OCI-LY1 (cell line): ENCODE measurements at regions not wholly inside any gene's neighbourhood (a gene's known extent, or its start where the extent isn't known, plus 50 kb on each side); places are given as distances from the start of the nearest gene placed in this dataset.

Source experiments
- H2AFZ ChIP-seq: fragments of 200-600 bp; sonication (generic), shearing (Covaris generic); 2 replicates; pipeline ENCODE4 v1.6.0; 2014; ENCODE audit warnings: antibody characterized with exemption, mild to moderate bottlenecking, low read length
- H3F3A ChIP-seq: fragments of 200-600 bp; sonication (generic), shearing (Covaris generic); 2 replicates; pipeline ENCODE4 v1.6.0; 2014; ENCODE audit warnings: mild to moderate bottlenecking, antibody characterized with exemption, low read length, moderate library complexity; ENCODE audit not compliant: insufficient read depth
- H3K27ac ChIP-seq: fragments of 200-600 bp; sonication (generic); 2 replicates; pipeline ENCODE4 v1.5.1; 2014; ENCODE audit warnings: low read length, mixed run types, mild to moderate bottlenecking, low read depth; ENCODE audit not compliant: poor library complexity, severe bottlenecking
- H3K27me3 ChIP-seq: fragments of 200-600 bp; sonication (generic); 2 replicates; pipeline ENCODE4 v1.6.0; 2014; ENCODE audit warnings: antibody characterized with exemption, mild to moderate bottlenecking, low read length, moderate library complexity; ENCODE audit not compliant: insufficient read depth
- H3K36me3 ChIP-seq: fragments of 200-600 bp; sonication (generic); 2 replicates; pipeline ENCODE4 v1.6.1; 2014; ENCODE audit warnings: mild to moderate bottlenecking, antibody characterized with exemption, low read length, moderate library complexity, mixed read lengths; ENCODE audit not compliant: insufficient read depth
- H3K4me1 ChIP-seq: fragments of 200-600 bp; sonication (generic); 2 replicates; pipeline ENCODE4 v1.5.1; 2014; ENCODE audit warnings: mild to moderate bottlenecking, low read length, moderate library complexity; ENCODE audit not compliant: insufficient read depth, severe bottlenecking
- H3K4me2 ChIP-seq: fragments of 200-600 bp; sonication (generic), shearing (Covaris generic); 2 replicates; pipeline ENCODE4 v1.6.1; 2014; ENCODE audit warnings: low read length
- H3K4me3 ChIP-seq: fragments of 200-600 bp; sonication (generic); 2 replicates; pipeline ENCODE4 v1.5.1; 2014; ENCODE audit warnings: low read length, low read depth, mild to moderate bottlenecking, mixed read lengths; ENCODE audit not compliant: poor library complexity, severe bottlenecking
- H3K79me2 ChIP-seq: fragments of 200-600 bp; shearing (Covaris generic); 2 replicates; pipeline ENCODE4 v1.6.1; 2016; ENCODE audit warnings: mixed run types, low read length, mixed read lengths; ENCODE audit not compliant: insufficient read depth
- H3K9ac ChIP-seq: fragments of 200-600 bp; sonication (generic), shearing (Covaris generic); 2 replicates; pipeline ENCODE4 v1.6.1; 2014; ENCODE audit warnings: mild to moderate bottlenecking, low read length, mixed read lengths
- H3K9me2 ChIP-seq: fragments of 200-600 bp; sonication (generic), shearing (Covaris generic); 2 replicates; pipeline ENCODE4 v1.6.1; 2014; ENCODE audit warnings: low read depth, mild to moderate bottlenecking, low read length, mixed read lengths
- H3K9me3 ChIP-seq: fragments of 200-600 bp; shearing (Covaris generic); 2 replicates; pipeline ENCODE4 v1.6.1; 2014; ENCODE audit warnings: low read length, mixed read lengths
- H4K20me1 ChIP-seq: fragments of 200-600 bp; sonication (generic), shearing (Covaris generic); 2 replicates; pipeline ENCODE4 v1.6.0; 2016; ENCODE audit warnings: mild to moderate bottlenecking, low read length; ENCODE audit not compliant: insufficient read depth
- CTCF ChIP-seq: fragments of 200-600 bp; sonication (generic), shearing (Covaris generic); IDR thresholded peaks from 2 replicates; pipeline ENCODE4 v1.5.1; 2017; ENCODE audit warnings: mild to moderate bottlenecking, antibody characterized with exemption, low read length, moderate library complexity, mixed read lengths
- EZH2 ChIP-seq: fragments of 200-600 bp; sonication (generic), shearing (Covaris generic); IDR thresholded peaks from 2 replicates; pipeline ENCODE4 v1.8.0; 2017; ENCODE audit warnings: borderline replicate concordance, mixed run types, mild to moderate bottlenecking, antibody characterized with exemption, low read length, moderate library complexity, mixed read lengths

DNA sequence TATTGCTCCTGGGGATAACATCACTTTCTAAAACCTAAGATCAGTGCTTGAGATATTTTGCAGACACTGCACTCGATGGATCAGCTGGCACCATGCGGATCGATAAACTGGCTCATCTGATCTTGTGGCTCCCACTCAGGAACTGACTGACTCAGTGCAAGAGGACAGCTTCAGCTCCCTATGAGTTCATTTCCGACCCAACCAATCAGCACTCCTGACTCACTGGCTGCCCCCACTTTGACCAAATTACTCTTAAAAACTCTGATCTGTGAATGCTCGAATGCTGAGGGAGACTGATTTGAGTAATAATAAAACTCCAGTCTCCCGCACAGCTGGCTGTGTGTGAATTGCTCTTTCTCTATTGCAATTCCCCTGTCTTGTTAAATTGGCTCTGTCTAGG lies 110.1 kb downstream of the ANAPC4 start:
- Histone ChIP-seq H4K20me1 (no peaks in the 10 kb centered on the region), H3K36me3 (no peaks in the 10 kb centered on the region), H3K4me3 (no peak overlapping the region), H3K9ac (no peak overlapping the region), H3K79me2 (no peaks in the 10 kb centered on the region), H3K27ac (no peak overlapping the region), H3K9me3 (no peaks in the 10 kb centered on the region), H2AFZ (no peak overlapping the region), H3F3A (no peaks in the 10 kb centered on the region), H3K9me2 (no peaks in the 10 kb centered on the region), H3K27me3 (no peaks in the 10 kb centered on the region), H3K4me2 (no peak overlapping the region), H3K4me1 (no peaks in the 10 kb centered on the region)
- no peak for TF ChIP-seq CTCF
- TF ChIP-seq EZH2: no peak

- Histone ChIP-seq H3K9me2 (no peaks in the 10 kb centered on the region), H3K4me3 (no peak overlapping the region), H3K4me2 (no peak overlapping the region), H3K36me3 (no peaks in the 10 kb centered on the region), H3K9me3 (no peaks in the 10 kb centered on the region), H3F3A (no peaks in the 10 kb centered on the region), H3K27me3 (no peaks in the 10 kb centered on the region), H2AFZ (no peak overlapping the region), H3K27ac (no peak overlapping the region), H3K4me1 (no peaks in the 10 kb centered on the region), H3K9ac (no peak overlapping the region), H3K79me2 (no peaks in the 10 kb centered on the region), H4K20me1 (no peaks in the 10 kb centered on the region)
- TF ChIP-seq CTCF (no peak), EZH2 (no peak)
Observed at GRCh38 chr4:25489253-25489797, 112.3 kb downstream of the ANAPC4 start.

DNA sequence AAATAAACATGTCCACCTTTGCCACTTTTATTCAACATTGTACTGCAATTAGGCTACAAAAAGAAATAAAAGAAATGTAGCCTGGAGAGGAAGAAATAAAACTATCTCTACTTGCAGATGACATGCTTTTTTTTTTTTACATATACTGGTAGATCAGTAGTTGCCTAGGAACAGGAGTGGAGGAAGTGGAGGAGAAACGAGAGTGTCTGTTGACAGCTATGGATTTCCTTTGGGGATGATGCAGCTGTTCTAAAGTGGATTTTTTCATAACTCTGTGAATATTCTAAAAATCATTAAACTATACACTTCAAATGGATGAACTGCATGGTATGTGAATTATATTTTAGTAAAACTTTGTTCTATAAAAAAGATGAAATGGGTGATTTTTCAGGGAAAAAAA lies 116.4 kb downstream of the ANAPC4 start:
- H3K4me2 ChIP-seq: no peak overlapping the region
- no peaks in the 10 kb centered on the region for H3F3A ChIP-seq
- no peaks in the 10 kb centered on the region for H3K9me2 ChIP-seq
- H3K79me2 ChIP-seq: no peaks in the 10 kb centered on the region
- TF ChIP-seq CTCF (no peak), EZH2 (no peak)
- H3K4me3 ChIP-seq: no peak overlapping the region
- H2AFZ ChIP-seq: no peak overlapping the region
- H3K36me3 ChIP-seq: no peaks in the 10 kb centered on the region
- H3K9ac ChIP-seq: no peak overlapping the region
- no peaks in the 10 kb centered on the region for H3K27me3 ChIP-seq
- H3K27ac ChIP-seq: no peak overlapping the region
- H3K4me1 ChIP-seq: no peaks in the 10 kb centered on the region
- no peaks in the 10 kb centered on the region for H3K9me3 ChIP-seq
- H4K20me1 ChIP-seq: no peaks in the 10 kb centered on the region
